ENCODE measurements at regions not wholly inside any gene's neighbourhood (a gene's known extent, or its start where the extent isn't known, plus 50 kb on each side); places are given as distances from the start of the nearest gene placed in this dataset.

DNA sequence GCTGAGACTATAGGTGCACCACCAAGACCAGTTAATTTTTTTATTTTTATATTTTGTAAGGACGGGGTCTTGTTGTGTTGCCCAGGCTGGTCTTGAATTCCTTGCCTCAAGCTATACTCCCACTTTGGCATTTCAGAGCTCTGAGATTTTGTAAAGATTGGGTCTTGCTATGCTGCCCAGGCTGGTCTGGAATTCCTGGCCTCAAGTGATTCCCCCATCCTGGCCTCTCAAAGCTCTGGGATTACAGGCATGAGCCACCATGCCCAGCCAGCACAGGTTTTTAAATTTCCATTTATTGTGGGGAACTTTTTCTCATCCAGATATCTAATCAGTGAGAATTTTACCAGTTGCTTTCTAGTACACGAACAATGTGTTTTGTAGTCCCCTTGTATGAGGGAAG, 156.1 kb upstream of the VLDLR start:
- no peak for DNase-seq

DNA sequence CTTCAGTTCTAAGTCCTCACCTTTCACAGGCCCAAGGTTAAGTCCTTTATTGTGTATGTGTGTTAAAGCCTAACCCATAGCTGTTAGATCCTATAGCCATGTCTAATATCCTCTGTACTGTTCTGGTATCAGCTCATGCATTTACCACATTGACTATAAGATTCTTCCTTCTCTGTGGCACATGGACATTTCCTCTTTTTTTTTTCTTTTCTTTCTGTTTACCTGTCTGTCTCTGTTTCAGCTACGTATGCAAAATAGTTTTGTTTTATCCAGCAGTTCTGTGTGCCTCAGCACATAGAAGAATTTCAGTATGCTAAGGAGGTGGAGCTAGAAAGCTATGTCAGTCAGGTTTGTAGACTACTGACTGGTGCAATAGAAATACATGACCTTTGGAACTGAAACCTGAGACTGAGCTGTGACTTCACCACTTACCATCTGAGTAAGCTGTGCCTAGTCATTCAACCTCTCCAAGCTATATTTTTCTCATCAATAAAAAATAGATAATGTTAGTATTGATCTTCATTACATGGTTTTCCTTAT, 155.6 kb upstream of the VLDLR start:
- DNase-seq: no peak

DNA sequence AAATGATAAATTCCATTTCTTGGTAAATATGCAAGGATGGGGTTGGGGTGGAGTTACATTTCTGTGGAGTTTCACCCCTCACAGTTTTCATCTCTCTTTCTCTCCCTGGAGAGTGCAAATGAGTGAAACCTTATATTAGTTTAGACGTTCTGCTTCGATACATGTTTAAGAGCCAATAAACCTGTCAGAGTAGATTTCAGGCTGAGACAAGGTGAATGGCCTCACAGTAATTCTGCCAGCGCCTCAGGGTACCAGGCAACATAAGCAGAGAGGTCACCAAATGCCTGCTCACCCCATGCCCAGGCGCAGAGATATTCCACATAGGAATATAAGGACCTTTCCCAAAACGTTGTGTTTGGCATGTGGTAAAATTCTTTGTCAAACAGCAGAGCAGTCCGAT, 154.9 kb upstream of the VLDLR start:
- no peak for DNase-seq

GRCh38 chr9:2469681-2470221, 151.8 kb upstream of the VLDLR start:
- DNase-seq: no peak

DNA sequence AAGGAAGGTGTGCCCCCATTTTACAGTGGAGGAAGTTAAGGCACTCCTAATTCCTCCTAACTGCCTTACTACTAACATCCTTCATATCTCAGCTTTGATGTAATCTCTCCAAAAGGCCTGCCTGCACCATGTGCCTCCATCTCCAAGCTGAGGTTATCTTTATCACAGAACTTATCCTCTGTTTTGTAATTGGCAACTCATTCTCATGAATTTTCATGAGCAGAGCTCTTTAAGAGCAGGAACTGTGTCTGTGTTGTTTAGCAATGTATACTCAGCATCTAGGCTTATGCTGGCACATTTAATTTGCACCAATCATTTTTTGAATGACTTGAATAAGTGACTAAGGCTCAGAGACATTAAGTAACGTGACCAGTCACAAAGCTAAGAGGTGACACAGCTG, 147.9 kb upstream of the VLDLR start:
- no peak for DNase-seq

DNA sequence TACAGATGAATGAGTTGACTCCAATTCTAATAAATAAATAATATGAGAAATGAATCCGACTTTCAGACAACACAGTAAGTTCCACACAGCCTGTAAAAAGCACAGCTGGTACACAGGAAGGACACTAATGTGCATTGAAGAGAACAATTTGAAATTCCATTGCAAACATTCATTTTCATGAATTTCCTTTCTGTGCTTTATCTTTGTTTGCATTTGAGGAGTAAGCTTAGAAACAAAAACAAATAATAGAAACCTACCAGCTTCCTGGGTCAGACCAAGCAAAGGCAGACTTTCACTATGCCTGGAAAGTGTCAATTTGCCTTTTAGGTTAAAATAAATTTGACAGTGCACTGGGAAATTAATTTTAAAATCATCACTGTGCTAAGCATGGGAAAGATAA, 143.8 kb upstream of the VLDLR start:
- DNase-seq: no peak

DNA sequence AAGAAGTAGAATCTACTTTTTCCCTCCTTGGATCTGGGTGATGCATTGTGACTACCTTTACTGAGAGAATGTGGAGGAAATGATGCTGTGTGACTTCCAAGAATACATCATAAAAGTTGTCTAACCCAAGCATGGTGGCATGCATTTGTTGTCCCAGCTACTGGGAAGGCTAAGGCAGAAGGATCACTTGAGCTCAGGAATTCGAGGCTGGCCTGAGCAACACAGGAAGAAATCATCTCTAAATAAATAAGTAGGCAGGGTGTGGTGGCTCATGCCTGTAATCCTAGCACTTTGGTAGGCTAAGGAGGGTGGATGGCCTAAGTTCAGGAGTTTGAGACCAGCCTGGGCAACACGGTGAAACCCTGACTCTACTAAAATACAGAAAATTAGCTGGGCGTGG, 143.2 kb upstream of the VLDLR start:
- DNase-seq: no peak

- DNase-seq: no peak
Measured at GRCh38 chr9:2479056-2479565, 142.5 kb upstream of the VLDLR start.

DNA sequence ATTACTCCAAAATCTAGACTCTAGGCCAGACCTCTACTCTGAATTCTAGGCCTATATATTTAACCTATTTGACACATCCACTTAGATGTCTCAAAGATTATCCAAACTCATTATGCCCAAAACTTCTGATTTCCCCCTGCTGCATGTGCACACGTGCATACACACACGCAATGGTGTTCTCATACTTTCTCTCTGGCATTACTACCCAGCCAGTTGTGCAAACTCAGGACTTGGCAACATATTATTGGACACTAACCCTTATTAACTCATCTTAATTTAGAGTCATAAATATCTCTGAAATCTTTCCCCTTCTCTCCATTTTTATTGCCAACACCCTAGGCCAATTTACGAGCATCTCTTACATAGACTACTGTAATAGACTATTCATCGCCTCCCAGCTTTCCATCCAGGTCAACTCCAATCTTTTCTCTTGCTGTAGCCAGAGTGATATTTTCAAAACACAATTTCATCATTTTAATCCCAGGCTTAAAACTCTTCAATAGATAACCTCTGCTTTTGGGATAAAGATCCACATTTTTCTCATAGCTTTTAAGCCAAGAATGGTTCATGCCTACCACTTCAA, 141.2 kb upstream of the VLDLR start:
- DNase-seq: no peak

DNA sequence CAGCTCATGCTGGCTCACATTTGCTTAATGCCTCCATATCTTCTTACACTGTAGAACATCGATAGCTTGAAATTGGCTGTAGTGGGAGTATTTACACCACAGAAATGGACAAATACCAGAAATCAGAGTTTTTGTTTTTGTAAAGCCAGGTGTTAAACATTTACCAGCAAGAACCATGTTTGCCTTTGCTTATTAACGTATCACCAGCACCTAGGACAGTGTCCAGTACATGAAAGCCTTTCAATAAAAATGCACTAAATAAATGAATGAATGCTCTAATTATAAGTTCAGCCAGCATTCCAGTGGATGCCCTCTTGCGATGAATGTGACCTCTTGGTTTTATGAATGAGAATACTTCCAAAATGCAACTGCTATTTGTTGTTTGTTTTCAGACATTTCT, 140.4 kb upstream of the VLDLR start:
- no peak for DNase-seq

DNA sequence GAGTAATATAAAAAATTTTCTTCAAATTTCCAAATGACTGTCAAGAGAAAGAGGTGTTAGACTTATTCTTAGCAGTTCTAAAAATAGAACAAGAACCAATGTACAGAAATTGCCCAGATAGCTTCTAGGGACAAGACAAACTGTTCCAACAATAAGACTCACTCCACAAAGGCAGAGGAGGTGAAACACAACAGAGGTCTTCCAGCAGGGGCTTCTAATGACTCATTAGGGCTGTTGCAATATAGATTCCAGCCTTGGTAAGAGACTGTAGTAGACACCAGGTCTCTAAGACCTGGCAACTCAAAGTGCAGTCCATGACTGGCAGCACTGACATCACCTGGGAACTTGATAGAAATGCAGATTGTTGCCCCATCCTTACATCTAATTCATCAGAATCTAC, 134.6 kb upstream of the VLDLR start:
- no peak for DNase-seq

- DNase-seq: peak; percentile 2
Measured at GRCh38 chr9:2489838-2490314, 131.7 kb upstream of the VLDLR start.

DNA sequence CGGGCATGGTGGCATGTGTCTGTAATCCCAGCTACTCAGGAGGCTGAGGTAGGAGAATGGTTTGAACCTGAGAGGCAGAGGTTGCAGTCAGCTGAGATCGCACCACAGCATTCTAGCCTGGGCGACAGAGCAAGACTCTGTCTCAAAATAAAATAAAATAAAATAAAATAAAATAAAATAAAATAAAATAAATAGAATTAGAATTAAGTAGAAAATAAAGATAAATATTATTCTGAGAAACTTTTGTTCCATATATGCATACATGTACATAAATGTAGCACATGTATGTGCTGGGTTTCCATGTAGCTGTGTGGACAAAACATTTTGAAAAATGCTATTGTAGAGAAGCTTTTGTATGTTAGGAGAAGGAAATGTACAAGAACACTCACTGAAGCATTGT, 129.4 kb upstream of the VLDLR start:
- no peak for DNase-seq

DNA sequence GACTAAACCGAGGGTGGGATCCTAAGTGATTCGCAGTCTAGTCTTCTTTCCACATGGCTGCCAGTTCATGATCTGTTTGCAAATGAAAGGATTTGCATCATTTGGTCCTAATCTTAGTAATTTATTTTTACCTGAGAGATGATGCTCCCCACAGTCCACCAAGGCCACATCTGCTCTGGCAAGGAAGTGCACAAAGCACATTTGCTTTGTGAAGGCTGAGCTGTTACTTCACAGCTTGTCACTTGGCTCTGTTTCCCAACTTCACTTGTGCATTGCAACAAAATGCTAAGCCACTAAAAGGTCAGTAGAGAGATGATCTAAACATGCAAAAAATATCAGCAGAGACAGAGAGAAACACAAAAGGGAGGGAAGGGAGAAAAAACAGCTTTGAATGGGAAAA, 128.5 kb upstream of the VLDLR start:
- DNase-seq: no peak

- no peak for DNase-seq
Measured at GRCh38 chr9:2493529-2493928, 128.1 kb upstream of the VLDLR start.

- no peak for DNase-seq
Measured at GRCh38 chr9:2494562-2494961, 127.0 kb upstream of the VLDLR start.

DNA sequence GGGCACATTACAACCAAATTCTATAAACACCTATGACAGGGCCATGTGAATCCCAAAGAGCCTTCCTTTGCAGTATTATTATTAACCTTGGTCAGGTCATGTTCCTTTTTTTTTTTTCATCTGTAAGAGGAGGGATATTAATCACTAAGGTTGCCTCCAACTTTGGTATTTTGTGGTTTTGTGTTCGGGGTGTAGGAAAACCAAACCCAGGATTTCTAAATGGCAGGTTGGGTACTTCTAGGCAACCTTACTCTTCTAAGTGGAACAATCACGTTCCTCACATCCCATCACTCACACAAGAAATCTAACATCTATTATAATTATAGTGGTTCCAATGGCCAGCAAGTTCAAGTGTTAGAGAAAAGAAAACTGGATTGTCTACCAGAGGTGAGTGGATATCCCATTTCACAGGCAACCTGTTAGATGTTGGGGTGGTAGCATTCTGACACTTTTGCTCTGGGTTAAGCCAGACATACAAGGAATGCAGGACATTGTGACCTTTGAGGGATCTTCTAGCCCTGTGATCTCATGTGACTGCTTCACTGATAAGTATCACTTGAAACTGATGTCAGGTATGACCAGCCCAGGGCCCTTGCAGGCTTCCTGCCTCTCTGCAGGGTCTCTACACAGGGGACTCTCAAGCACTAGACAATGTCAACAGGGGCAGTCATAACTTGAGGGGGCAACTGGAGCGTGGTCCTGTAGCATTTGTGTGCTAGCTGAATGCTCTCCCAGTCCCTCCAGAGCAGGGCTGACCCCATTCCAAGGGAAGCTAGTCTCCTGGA, 126.2 kb upstream of the VLDLR start:
- DNase-seq: no peak

DNA sequence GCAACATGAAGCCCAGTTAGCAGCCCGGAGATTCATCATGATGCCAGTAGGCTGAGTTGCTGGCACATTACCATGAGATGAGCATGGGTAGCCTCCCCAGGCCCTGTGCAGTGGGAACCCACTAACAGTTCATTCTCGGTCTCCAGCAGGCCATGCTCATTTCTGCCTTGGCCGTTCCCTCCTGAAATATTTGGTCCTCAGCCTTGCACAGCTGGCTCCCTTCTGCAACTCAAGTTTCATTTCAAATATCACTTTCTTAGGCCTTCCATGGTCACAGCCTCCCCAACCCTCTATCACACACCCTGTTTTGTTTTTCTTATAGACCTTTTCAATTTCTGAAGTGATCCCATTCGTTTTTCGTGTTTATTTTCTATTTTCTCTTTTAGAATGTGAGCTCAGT, 125.4 kb upstream of the VLDLR start:
- no peak for DNase-seq

- DNase-seq: no peak
Measured at GRCh38 chr9:2496934-2497333, 124.7 kb upstream of the VLDLR start.

DNA sequence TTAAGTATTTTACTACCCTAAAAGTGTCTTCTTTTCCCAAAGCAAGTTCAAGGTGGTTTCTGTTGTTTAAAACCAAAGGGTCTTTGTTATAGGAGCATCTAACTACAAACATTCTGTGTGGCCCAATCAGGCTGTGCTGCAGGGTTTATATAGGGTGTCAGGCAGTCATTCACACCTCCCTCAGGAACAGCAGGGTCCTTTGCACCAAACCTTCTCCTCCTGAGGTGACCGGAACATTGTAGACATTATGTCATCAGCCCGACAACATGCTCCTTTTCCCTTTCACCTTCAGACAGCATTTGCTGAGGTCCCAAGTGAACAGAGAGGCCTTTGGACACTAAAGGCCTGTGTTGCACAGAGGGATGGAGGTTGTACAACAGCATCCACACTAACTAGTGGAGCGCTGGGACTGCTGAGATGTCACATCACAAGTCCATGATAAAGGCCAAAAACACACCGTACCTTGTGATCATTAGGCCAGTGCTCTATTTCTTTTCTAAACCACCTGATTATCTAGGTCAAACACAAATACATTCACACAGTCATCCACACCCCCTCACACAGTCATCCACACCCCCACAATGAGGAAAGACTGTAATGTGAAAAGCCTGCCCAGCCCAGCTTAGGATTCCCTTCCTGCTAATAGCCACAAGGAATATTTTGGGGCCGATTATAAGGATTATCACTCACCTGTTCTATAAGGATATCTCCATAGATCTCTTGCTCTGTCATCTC, 123.8 kb upstream of the VLDLR start:
- no peak for DNase-seq

DNA sequence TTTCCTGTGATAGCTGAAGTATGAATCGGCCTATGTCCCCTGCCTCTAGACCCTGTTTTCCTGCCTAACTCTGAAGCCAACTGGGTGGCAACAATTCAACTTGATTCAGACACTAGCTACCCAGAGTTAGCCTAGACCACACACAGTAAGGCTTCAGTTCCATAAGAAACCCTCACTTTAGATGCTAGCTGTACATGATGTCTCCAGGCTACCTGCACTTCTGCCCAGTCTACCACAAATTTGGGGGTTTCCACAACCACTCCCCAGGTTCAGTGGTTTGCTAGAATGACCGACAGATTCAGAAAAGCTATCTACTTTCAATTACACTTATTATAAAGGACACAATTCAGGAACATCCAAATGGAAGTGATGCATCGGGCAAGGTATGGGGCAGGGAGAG, 119.4 kb upstream of the VLDLR start:
- no peak for DNase-seq

GRCh38 chr9:2502760-2503159, 118.8 kb upstream of the VLDLR start:
- DNase-seq: no peak

DNA sequence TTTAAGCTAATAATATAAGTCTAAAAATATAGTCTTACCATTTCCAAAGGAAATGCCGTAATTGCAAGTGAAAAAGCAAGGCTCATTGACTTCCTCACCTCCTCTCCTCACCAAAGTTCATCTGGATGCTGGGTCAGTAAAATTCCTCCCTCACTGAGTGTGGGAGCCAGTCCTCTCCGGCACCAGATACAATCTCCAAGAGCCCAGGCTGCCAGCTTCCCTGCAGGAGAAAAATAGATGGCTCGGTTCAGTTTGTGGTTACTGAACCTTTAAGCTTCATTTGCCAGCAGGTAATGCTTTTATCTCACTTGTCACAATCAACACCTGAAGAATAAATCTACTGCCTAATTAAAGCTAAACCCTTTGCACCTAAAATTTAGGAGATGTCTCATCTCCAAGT, 115.3 kb upstream of the VLDLR start:
- no peak for DNase-seq

Data from NCI-H2227 treated with DMSO at 0.1 percent for 48 hours (cell line).